GM23338 (cell line): ENCODE measurements at regions not wholly inside any gene's neighbourhood (a gene's known extent, or its start where the extent isn't known, plus 50 kb on each side); places are given as distances from the start of the nearest gene placed in this dataset.

ENCODE experiments used
- ATAC-seq: fragments of 200-7000 bp; cut with Tn5 transposase; 3 replicates; pipeline ENCODE4 v1.9.1; 2020
- DNase-seq: peaks from one replicate; pipeline ENCODE4 v3.0.0-alpha.2; 2015; ENCODE audit warnings: low spot score
- H2AFZ ChIP-seq: fragments of 200-600 bp; sonication (generic); 2 replicates; pipeline ENCODE4 v1.8.0; 2016; ENCODE audit warnings: antibody characterized with exemption, mild to moderate bottlenecking, moderate library complexity
- H3F3A ChIP-seq: fragments of 200-600 bp; sonication (generic); replicated peaks from 2 replicates; pipeline ENCODE4 v1.8.0; 2017; ENCODE audit warnings: antibody characterized with exemption, mixed run types, low read depth
- H3K27ac ChIP-seq: fragments of 200-600 bp; sonication (generic); 2 replicates; pipeline ENCODE4 v1.6.1; 2016; ENCODE audit warnings: low read depth
- H3K27me3 ChIP-seq: fragments of 200-600 bp; sonication (generic); 2 replicates; pipeline ENCODE4 v1.8.0; 2016; ENCODE audit warnings: mild to moderate bottlenecking, mixed run types, moderate library complexity; ENCODE audit not compliant: insufficient read depth
- H3K36me3 ChIP-seq: fragments of 200-600 bp; sonication (generic); 2 replicates; pipeline ENCODE4 v1.8.0; 2016; ENCODE audit warnings: mild to moderate bottlenecking; ENCODE audit not compliant: insufficient read depth
- H3K4me1 ChIP-seq: fragments of 200-600 bp; sonication (generic); 2 replicates; pipeline ENCODE4 v1.8.0; 2016; ENCODE audit warnings: mild to moderate bottlenecking, moderate library complexity; ENCODE audit not compliant: insufficient read depth
- H3K4me2 ChIP-seq: fragments of 200-600 bp; sonication (generic); 2 replicates; pipeline ENCODE4 v1.7.1; 2017; ENCODE audit warnings: mixed run types
- H3K4me3 ChIP-seq: fragments of 200-600 bp; sonication (generic); 2 replicates; pipeline ENCODE4 v1.6.1; 2016; ENCODE audit warnings: mixed run types
- H3K79me2 ChIP-seq: fragments of 200-600 bp; sonication (generic); replicated peaks from 2 replicates; pipeline ENCODE4 v1.8.0; 2017; ENCODE audit warnings: mild to moderate bottlenecking; ENCODE audit not compliant: insufficient read depth
- H3K9me2 ChIP-seq: fragments of 200-600 bp; sonication (generic); 2 replicates; pipeline ENCODE4 v1.8.0; 2017; ENCODE audit not compliant: insufficient read depth
- H4K20me1 ChIP-seq: fragments of 200-600 bp; sonication (generic); replicated peaks from 2 replicates; pipeline ENCODE4 v1.8.0; 2017; ENCODE audit warnings: mild to moderate bottlenecking; ENCODE audit not compliant: insufficient read depth
- H3K27ac Mint-ChIP-seq: 2 replicates; pipeline ENCODE4 v1.8.0; 2020; ENCODE audit warnings: inconsistent platforms, mild to moderate bottlenecking, moderate library complexity, mixed read lengths
- H3K27me3 Mint-ChIP-seq: 3 replicates; pipeline ENCODE4 v1.8.0; 2022; ENCODE audit warnings: low read depth, mild to moderate bottlenecking, moderate library complexity, mixed read lengths, inconsistent platforms; ENCODE audit not compliant: insufficient read depth, poor library complexity
- H3K36me3 Mint-ChIP-seq: 3 replicates; pipeline ENCODE4 v1.8.0; 2021; ENCODE audit warnings: low read depth, mild to moderate bottlenecking, inconsistent platforms, moderate library complexity, mixed read lengths
- H3K4me1 Mint-ChIP-seq: 3 replicates; pipeline ENCODE4 v1.8.0; 2020; ENCODE audit warnings: mild to moderate bottlenecking, inconsistent platforms, mixed read lengths
- H3K4me3 Mint-ChIP-seq: 3 replicates; pipeline ENCODE4 v1.8.0; 2021; ENCODE audit warnings: moderate library complexity, mild to moderate bottlenecking, inconsistent platforms, mixed read lengths
- H3K9me3 Mint-ChIP-seq: 3 replicates; pipeline ENCODE4 v1.8.0; 2020; ENCODE audit warnings: moderate library complexity, mild to moderate bottlenecking, inconsistent platforms, mixed read lengths
- CREB1 ChIP-seq: fragments of 250-450 bp; sonication (Bioruptor Pico); IDR thresholded peaks from 2 replicates; pipeline ENCODE4 v1.5.0; 2020; ENCODE audit warnings: low read depth, mild to moderate bottlenecking, moderate library complexity
- ETS1 ChIP-seq: IDR thresholded peaks from 2 replicates; pipeline ENCODE4 v1.6.1; 2016; ENCODE audit warnings: antibody characterized with exemption
- EZH2 ChIP-seq: fragments of 200-600 bp; sonication (generic); IDR thresholded peaks from one replicate; pipeline ENCODE4 v1.8.0; 2017; ENCODE audit warnings: antibody characterized with exemption, mild to moderate bottlenecking, low read depth; ENCODE audit not compliant: unreplicated experiment
- JUNB ChIP-seq: IDR thresholded peaks from one replicate; pipeline ENCODE4 v1.6.1; 2016; ENCODE audit warnings: antibody characterized with exemption; ENCODE audit not compliant: unreplicated experiment
- STAT1 ChIP-seq: IDR thresholded peaks from one replicate; pipeline ENCODE4 v1.6.1; 2016; ENCODE audit warnings: antibody characterized with exemption; ENCODE audit not compliant: unreplicated experiment
- TF ChIP-seq, protein P1 (sequence below): IDR thresholded peaks from one replicate; pipeline ENCODE4 v1.6.1; 2018; ENCODE audit warnings: antibody characterized with exemption; ENCODE audit not compliant: unreplicated experiment

DNA sequence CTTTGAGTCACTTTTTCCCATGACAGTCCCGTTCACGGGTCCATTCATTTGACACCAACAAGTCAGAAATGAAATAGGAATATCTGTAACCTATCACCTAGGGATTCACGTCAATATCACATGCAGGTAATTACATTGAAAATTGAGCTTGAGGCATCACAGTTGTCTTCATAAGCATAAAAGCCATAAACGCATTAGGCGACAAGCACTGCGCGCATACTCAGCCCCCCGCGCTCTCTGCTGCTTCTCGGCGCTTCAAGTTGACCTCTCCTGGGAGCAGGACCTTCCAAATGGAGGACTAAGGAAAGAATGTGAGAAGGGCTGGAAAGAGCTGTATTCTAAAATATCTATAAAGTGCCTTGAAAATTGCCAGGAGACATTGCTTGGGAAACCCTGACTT, 130.5 kb upstream of the TNS3 start:
- no peaks in the 10 kb centered on the region for H3K9me2 ChIP-seq
- Mint-ChIP-seq H3K4me1 (peaks cover 2% of the 10 kb centered on the region; the same call in 1 of the 3 replicates), H3K27me3 (peaks cover 3% of the 10 kb centered on the region), H3K27ac (no peak overlapping the region), H3K36me3 (no peaks in the 10 kb centered on the region), H3K4me3 (no peak overlapping the region), H3K9me3 (no peaks in the 10 kb centered on the region)
- ATAC-seq (no peak), DNase-seq (no peak)
- no peak for TF ChIP-seq JUNB
- TF ChIP-seq, protein P1, sequence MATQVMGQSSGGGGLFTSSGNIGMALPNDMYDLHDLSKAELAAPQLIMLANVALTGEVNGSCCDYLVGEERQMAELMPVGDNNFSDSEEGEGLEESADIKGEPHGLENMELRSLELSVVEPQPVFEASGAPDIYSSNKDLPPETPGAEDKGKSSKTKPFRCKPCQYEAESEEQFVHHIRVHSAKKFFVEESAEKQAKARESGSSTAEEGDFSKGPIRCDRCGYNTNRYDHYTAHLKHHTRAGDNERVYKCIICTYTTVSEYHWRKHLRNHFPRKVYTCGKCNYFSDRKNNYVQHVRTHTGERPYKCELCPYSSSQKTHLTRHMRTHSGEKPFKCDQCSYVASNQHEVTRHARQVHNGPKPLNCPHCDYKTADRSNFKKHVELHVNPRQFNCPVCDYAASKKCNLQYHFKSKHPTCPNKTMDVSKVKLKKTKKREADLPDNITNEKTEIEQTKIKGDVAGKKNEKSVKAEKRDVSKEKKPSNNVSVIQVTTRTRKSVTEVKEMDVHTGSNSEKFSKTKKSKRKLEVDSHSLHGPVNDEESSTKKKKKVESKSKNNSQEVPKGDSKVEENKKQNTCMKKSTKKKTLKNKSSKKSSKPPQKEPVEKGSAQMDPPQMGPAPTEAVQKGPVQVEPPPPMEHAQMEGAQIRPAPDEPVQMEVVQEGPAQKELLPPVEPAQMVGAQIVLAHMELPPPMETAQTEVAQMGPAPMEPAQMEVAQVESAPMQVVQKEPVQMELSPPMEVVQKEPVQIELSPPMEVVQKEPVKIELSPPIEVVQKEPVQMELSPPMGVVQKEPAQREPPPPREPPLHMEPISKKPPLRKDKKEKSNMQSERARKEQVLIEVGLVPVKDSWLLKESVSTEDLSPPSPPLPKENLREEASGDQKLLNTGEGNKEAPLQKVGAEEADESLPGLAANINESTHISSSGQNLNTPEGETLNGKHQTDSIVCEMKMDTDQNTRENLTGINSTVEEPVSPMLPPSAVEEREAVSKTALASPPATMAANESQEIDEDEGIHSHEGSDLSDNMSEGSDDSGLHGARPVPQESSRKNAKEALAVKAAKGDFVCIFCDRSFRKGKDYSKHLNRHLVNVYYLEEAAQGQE, result no peak
- no peak overlapping the region for H2AFZ ChIP-seq
- no peak overlapping the region for H3K4me3 ChIP-seq
- H3K36me3 ChIP-seq, result no peaks in the 10 kb centered on the region
- no peaks in the 10 kb centered on the region for H3K79me2 ChIP-seq
- no peak overlapping the region for H3K4me2 ChIP-seq
- no peaks in the 10 kb centered on the region for H4K20me1 ChIP-seq
- no peak overlapping the region for H3K27ac ChIP-seq
- no peaks in the 10 kb centered on the region for H3K4me1 ChIP-seq
- H3K27me3 ChIP-seq, result no peaks in the 10 kb centered on the region
- no peaks in the 10 kb centered on the region for H3F3A ChIP-seq

- peaks cover 2% of the 10 kb centered on the region; the same call in 1 of the 3 replicates for H3K4me1 Mint-ChIP-seq
- H3K36me3 Mint-ChIP-seq, result no peaks in the 10 kb centered on the region
- H3K27ac ChIP-seq, result no peak overlapping the region
- no peak overlapping the region for H3K4me3 Mint-ChIP-seq
- no peak overlapping the region for H2AFZ ChIP-seq
- H3K9me2 ChIP-seq, result no peaks in the 10 kb centered on the region
- no peaks in the 10 kb centered on the region for H3K36me3 ChIP-seq
- H3K4me3 ChIP-seq, result no peak overlapping the region
- H3K9me3 Mint-ChIP-seq, result no peaks in the 10 kb centered on the region
- peaks cover 3% of the 10 kb centered on the region for H3K27me3 Mint-ChIP-seq
- H3K27me3 ChIP-seq, result no peaks in the 10 kb centered on the region
- no peaks in the 10 kb centered on the region for H3K4me1 ChIP-seq
- H4K20me1 ChIP-seq, result no peaks in the 10 kb centered on the region
- no peaks in the 10 kb centered on the region for H3F3A ChIP-seq
- no peak overlapping the region for H3K4me2 ChIP-seq
- H3K27ac Mint-ChIP-seq, result no peak overlapping the region
- no peaks in the 10 kb centered on the region for H3K79me2 ChIP-seq
- ATAC-seq, result no peak
- no peak for DNase-seq
- no peak for TF ChIP-seq EZH2
- no peak for TF ChIP-seq CREB1 (CRISPR knock-in tag)
- no peak for TF ChIP-seq ETS1
- TF ChIP-seq, protein P1, result no peak
- no peak for TF ChIP-seq STAT1
Observed at GRCh38 chr7:47711776-47712175, 129.9 kb upstream of the TNS3 start.
